Dedifferentiated amniotic fluid mesenchymal stem cell (primary cell): ENCODE measurements at regions not wholly inside any gene's neighbourhood (a gene's known extent, or its start where the extent isn't known, plus 50 kb on each side); places are given as distances from the start of the nearest gene placed in this dataset.
"Not testable (repeated sequence)": the region's sequence is repeated elsewhere in the genome, so short reads cannot be mapped to it uniquely, and the experiment has no call there.

Source experiments
- DNase-seq: peaks from one replicate; pipeline ENCODE4 v3.0.0-alpha.2; 2016; ENCODE audit errors: extremely low spot score

GRCh38 chr12:89289720-89290119, 62.6 kb downstream of the DUSP6 start:
- DNase-seq: no peak

- DNase-seq: no peak
Measured at GRCh38 chr12:89288959-89289358, 63.3 kb downstream of the DUSP6 start.

- DNase-seq: no peak
Measured at GRCh38 chr12:89286501-89286900, 65.8 kb downstream of the DUSP6 start.

GRCh38 chr12:89281539-89281867, 70.8 kb downstream of the DUSP6 start:
- DNase-seq: no peak

GRCh38 chr12:89280833-89281538, 71.3 kb downstream of the DUSP6 start:
- no peak for DNase-seq

GRCh38 chr12:89279499-89279898, 72.8 kb downstream of the DUSP6 start:
- DNase-seq: no peak

- no peak for DNase-seq
Measured at GRCh38 chr12:89278862-89279261, 73.4 kb downstream of the DUSP6 start.

GRCh38 chr12:89278169-89278568, 74.1 kb downstream of the DUSP6 start:
- no peak for DNase-seq

GRCh38 chr12:89276860-89277259, 75.4 kb downstream of the DUSP6 start:
- no peak for DNase-seq

GRCh38 chr12:89273525-89273924, 78.8 kb downstream of the DUSP6 start:
- no peak for DNase-seq

- no peak for DNase-seq
Measured at GRCh38 chr12:89270548-89270947, 81.8 kb downstream of the DUSP6 start.

GRCh38 chr12:89269174-89269573, 83.1 kb downstream of the DUSP6 start:
- no peak for DNase-seq

- DNase-seq: no peak
Measured at GRCh38 chr12:89267404-89267803, 84.9 kb downstream of the DUSP6 start.

GRCh38 chr12:89266574-89267188, 85.6 kb downstream of the DUSP6 start:
- DNase-seq: not testable (repeated sequence)

GRCh38 chr12:89264837-89265236, 87.5 kb downstream of the DUSP6 start:
- DNase-seq: no peak

- DNase-seq: no peak
Measured at GRCh38 chr12:89263900-89264299, 88.4 kb downstream of the DUSP6 start.

GRCh38 chr12:89262855-89263552, 89.3 kb downstream of the DUSP6 start:
- DNase-seq: no peak

GRCh38 chr12:89261982-89262381, 90.3 kb downstream of the DUSP6 start:
- DNase-seq: no peak

GRCh38 chr12:89260841-89261637, 91.3 kb downstream of the DUSP6 start:
- peak; percentile 20 for DNase-seq

GRCh38 chr12:89259821-89260220, 92.5 kb downstream of the DUSP6 start:
- DNase-seq: no peak

- no peak for DNase-seq
Measured at GRCh38 chr12:89258240-89258969, 93.9 kb downstream of the DUSP6 start.

- DNase-seq: no peak
Measured at GRCh38 chr12:89257340-89257739, 95.0 kb downstream of the DUSP6 start.
